Panc1 (cell line): ENCODE measurements at regions not wholly inside any gene's neighbourhood (a gene's known extent, or its start where the extent isn't known, plus 50 kb on each side); places are given as distances from the start of the nearest gene placed in this dataset.

Source experiments
- ATAC-seq: fragments of 200-7000 bp; cut with Tn5 transposase; 2 replicates; pipeline ENCODE4 v1.9.1; 2020; ENCODE audit warnings: mild to moderate bottlenecking, moderate library complexity
- BruUV-seq: library from RNA; stranded (reverse); fragments of 400-500 nt; replicated peaks from 2 replicates; lab custom pipeline; 2021; lab: Mats Ljungman, UMichigan
- CTCF ChIA-PET: fragments of 300-600 bp; sonication (Branson Sonifier 250); formaldehyde crosslinking; loops from one replicate; lab custom pipeline; 2022; ENCODE audit warnings: antibody characterized with exemption; lab: Charles Lee
- POLR2A ChIA-PET: fragments of 300-600 bp; sonication (Branson Sonifier 250); formaldehyde crosslinking; loops from one replicate; lab custom pipeline; 2022; ENCODE audit warnings: antibody characterized with exemption; lab: Charles Lee
- DNase-seq: peaks from one replicate; pipeline ENCODE4 v3.0.0-alpha.2; 2010; ENCODE audit warnings: low read depth, low spot score
- H3K27ac ChIP-seq: 2 replicates; pipeline ENCODE4 v1.5.1; 2011; ENCODE audit warnings: mild to moderate bottlenecking, low read length, inconsistent platforms
- H3K27me3 ChIP-seq: fragments of 200-500 bp; sonication (Bioruptor generic); 2 replicates; pipeline ENCODE4 v1.6.0; 2014; ENCODE audit warnings: low read length, inconsistent platforms; ENCODE audit not compliant: control insufficient read depth, insufficient read depth
- H3K36me3 ChIP-seq: fragments of 200-500 bp; sonication (Bioruptor generic); 2 replicates; pipeline ENCODE4 v1.5.1; 2014; ENCODE audit warnings: inconsistent platforms, mild to moderate bottlenecking, low read length, moderate library complexity; ENCODE audit not compliant: control insufficient read depth, insufficient read depth
- H3K4me1 ChIP-seq: 2 replicates; pipeline ENCODE4 v1.5.1; 2011; ENCODE audit warnings: inconsistent platforms, mild to moderate bottlenecking, low read length, moderate library complexity; ENCODE audit not compliant: control insufficient read depth, insufficient read depth
- H3K4me3 ChIP-seq, 2 experiments: 2 replicates each; pipeline ENCODE4 v1.5.1; 2011 to 2012; ENCODE audit warnings: low read depth in 2 of 2, low read length in 2 of 2, mild to moderate bottlenecking in 2 of 2, inconsistent platforms in 1 of 2, moderate library complexity in 1 of 2
- H3K9me3 ChIP-seq: fragments of 200-500 bp; sonication (Bioruptor generic); 2 replicates; pipeline ENCODE4 v1.5.1; 2014; ENCODE audit warnings: low read depth, mild to moderate bottlenecking, inconsistent platforms, low read length, moderate library complexity; ENCODE audit not compliant: control insufficient read depth, insufficient read depth
- POLR2AphosphoS5 ChIP-seq: IDR thresholded peaks from 2 replicates; pipeline ENCODE4 v1.6.1; 2012; ENCODE audit warnings: mild to moderate bottlenecking, low read depth, low read length, moderate library complexity
- SIN3A ChIP-seq: IDR thresholded peaks from 2 replicates; pipeline ENCODE4 v1.6.1; 2012; ENCODE audit warnings: low read depth, mild to moderate bottlenecking, low read length, moderate library complexity, borderline replicate concordance; ENCODE audit not compliant: insufficient read depth
- TCF7L2 ChIP-seq: IDR thresholded peaks from 2 replicates; pipeline ENCODE4 v1.6.1; 2011; ENCODE audit warnings: mild to moderate bottlenecking, low read depth, low read length, inconsistent platforms
- in situ Hi-C: cut with HindIII; loops from 2 replicates; pipeline ENCODE4 v1.10.0; 2016; ENCODE audit warnings: low sequenced_read_pairs, low pct_unique_long_range_greater_than_20kb
- intact Hi-C: fragments of 100-400 bp; cut with micrococcal nuclease; formaldehyde crosslinking; loops from one replicate; pipeline ENCODE4 v1.10.0; 2022; ENCODE audit not compliant: unreplicated experiment
- TF ChIP-seq, protein P1 (sequence below): fragments of 450-650 bp; IDR thresholded peaks from 2 replicates; pipeline ENCODE4 v1.5.1; 2017; ENCODE audit warnings: mild to moderate bottlenecking
- TF ChIP-seq, protein P2 (sequence below), 2 experiments: IDR thresholded peaks; 2 replicates each; pipeline ENCODE4 v1.6.1; 2011 to 2012; ENCODE audit warnings: low read depth in 2 of 2, control low read depth in 1 of 2, low read length in 1 of 2, mild to moderate bottlenecking in 1 of 2, moderate library complexity in 1 of 2; ENCODE audit not compliant: insufficient read depth in 1 of 2

DNA sequence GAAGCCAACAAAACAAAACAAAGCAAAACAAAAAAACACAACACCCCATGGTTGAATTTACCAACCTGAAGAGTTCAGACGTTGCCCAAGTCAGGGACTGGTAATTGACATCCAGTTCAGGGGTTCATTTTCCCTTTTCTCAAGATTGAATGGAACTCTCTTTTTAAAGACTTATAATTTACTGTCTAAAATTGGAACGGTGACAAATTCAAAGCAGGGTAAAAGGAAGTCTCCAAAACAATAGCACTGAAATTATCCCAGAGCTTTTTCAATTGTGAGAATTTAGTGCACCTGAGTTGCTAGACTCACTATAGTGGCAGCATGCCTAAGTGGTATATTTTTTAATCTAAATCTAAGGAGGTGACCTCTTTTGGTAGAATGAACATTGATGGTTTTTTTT lies 90.9 kb upstream of the PREP start:
- no TSS peak for BruUV-seq
- Histone ChIP-seq H3K4me1 (peaks cover 9% of the 10 kb centered on the region), H3K36me3 (no peaks in the 10 kb centered on the region), H3K4me3 (no peak overlapping the region), H3K27ac (no peak overlapping the region), H3K9me3 (no peaks in the 10 kb centered on the region), H3K27me3 (no peaks in the 10 kb centered on the region)
- in situ Hi-C loops (no loop called here), intact Hi-C loops (loop anchor here (5.0 kb wide), 1 partner anchor 94 kb away; no protein-coding TSS in a partner anchor)
- POLR2A ChIA-PET, result no interaction called here
- no peak for ATAC-seq
- no peak for DNase-seq
- CTCF ChIA-PET, result no interaction called here
- TF ChIP-seq SIN3A (no peak), POLR2AphosphoS5 (no peak), TCF7L2 (no peak)
- TF ChIP-seq, protein P1, sequence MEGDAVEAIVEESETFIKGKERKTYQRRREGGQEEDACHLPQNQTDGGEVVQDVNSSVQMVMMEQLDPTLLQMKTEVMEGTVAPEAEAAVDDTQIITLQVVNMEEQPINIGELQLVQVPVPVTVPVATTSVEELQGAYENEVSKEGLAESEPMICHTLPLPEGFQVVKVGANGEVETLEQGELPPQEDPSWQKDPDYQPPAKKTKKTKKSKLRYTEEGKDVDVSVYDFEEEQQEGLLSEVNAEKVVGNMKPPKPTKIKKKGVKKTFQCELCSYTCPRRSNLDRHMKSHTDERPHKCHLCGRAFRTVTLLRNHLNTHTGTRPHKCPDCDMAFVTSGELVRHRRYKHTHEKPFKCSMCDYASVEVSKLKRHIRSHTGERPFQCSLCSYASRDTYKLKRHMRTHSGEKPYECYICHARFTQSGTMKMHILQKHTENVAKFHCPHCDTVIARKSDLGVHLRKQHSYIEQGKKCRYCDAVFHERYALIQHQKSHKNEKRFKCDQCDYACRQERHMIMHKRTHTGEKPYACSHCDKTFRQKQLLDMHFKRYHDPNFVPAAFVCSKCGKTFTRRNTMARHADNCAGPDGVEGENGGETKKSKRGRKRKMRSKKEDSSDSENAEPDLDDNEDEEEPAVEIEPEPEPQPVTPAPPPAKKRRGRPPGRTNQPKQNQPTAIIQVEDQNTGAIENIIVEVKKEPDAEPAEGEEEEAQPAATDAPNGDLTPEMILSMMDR, result no peak
- TF ChIP-seq, protein P2, sequence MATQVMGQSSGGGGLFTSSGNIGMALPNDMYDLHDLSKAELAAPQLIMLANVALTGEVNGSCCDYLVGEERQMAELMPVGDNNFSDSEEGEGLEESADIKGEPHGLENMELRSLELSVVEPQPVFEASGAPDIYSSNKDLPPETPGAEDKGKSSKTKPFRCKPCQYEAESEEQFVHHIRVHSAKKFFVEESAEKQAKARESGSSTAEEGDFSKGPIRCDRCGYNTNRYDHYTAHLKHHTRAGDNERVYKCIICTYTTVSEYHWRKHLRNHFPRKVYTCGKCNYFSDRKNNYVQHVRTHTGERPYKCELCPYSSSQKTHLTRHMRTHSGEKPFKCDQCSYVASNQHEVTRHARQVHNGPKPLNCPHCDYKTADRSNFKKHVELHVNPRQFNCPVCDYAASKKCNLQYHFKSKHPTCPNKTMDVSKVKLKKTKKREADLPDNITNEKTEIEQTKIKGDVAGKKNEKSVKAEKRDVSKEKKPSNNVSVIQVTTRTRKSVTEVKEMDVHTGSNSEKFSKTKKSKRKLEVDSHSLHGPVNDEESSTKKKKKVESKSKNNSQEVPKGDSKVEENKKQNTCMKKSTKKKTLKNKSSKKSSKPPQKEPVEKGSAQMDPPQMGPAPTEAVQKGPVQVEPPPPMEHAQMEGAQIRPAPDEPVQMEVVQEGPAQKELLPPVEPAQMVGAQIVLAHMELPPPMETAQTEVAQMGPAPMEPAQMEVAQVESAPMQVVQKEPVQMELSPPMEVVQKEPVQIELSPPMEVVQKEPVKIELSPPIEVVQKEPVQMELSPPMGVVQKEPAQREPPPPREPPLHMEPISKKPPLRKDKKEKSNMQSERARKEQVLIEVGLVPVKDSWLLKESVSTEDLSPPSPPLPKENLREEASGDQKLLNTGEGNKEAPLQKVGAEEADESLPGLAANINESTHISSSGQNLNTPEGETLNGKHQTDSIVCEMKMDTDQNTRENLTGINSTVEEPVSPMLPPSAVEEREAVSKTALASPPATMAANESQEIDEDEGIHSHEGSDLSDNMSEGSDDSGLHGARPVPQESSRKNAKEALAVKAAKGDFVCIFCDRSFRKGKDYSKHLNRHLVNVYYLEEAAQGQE (IDR thresholded peaks at IDR 0.05; ENCODE audit: insufficient read depth in 1 of 2, low read depth in 2 of 2, low read length in 1 of 2), result no peak

DNA sequence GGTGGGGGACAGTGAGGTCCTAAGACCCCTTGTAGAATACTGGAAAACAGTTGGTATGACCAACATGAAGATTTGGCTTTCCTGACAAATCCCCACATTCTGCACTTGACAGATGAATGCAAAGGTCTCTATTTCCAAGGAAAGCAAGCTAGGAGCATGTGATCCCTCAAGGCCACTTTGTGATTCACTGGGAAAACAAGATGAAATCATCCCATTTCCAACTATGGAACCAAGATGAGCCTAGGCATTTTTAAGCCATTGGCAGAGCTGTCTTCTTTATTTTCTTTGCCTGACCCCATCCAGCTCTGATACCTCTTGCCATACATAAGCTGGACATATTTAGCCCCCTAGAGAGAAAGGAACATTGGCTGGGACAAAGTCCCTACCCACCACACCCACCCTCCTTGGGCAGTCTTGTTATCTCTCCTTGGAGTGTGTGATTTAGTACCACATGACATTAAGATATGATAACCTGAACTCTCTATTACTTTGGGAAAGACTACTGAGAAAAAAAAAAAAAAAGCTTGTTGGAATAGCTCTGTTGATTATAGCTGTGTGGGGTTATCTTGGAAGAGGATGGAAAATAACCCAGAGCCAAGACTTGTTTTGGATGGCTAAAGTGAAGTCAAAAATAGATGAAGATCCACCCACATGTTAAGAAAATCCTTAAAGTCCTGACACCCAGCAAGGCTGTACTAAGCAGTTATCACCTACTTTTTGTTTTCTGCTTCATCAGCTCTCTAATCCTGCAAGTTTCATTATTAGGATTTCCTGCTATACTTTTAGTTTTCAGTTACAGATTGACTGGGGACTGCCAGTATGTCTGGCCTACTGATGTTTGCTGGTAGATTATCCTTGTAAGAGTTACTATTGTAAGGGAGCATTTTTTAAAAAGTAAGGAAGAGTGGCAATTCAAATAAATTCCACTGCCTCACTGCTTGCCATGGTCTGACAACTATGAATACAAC lies 90.1 kb upstream of the PREP start:
- in situ Hi-C loops (no loop called here), intact Hi-C loops (loop anchor here (5.0 kb wide), 1 partner anchor 94 kb away; no protein-coding TSS in a partner anchor)
- no peaks in the 10 kb centered on the region for H3K9me3 ChIP-seq
- ATAC-seq (no peak), DNase-seq (no peak)
- no peak overlapping the region for H3K4me3 ChIP-seq
- no peaks in the 10 kb centered on the region for H3K36me3 ChIP-seq
- no peaks in the 10 kb centered on the region for H3K27me3 ChIP-seq
- CTCF ChIA-PET, result interaction anchor here (0.5 to 0.8 kb wide), 2 partner anchors 647 to 730 kb away, joined by 3 read pairs; no protein-coding TSS in a partner anchor
- H3K4me1 ChIP-seq, result peaks cover 9% of the 10 kb centered on the region
- H3K27ac ChIP-seq, result no peak overlapping the region
- POLR2A ChIA-PET, result interaction anchor here (0.6 kb wide), 3 partner anchors 262 to 529 kb away, joined by 5 to 8 read pairs (median 6); no protein-coding TSS in a partner anchor
- no TSS peak for BruUV-seq
- TF ChIP-seq, protein P1, result no peak
- TF ChIP-seq TCF7L2, result no peak
- TF ChIP-seq SIN3A, result no peak
- TF ChIP-seq, protein P2 (IDR thresholded peaks at IDR 0.05; ENCODE audit: insufficient read depth in 1 of 2, low read depth in 2 of 2, low read length in 1 of 2), result no peak
- TF ChIP-seq POLR2AphosphoS5, result no peak
